H1 (cell line): ENCODE measurements at regions not wholly inside any gene's neighbourhood (a gene's known extent, or its start where the extent isn't known, plus 50 kb on each side); places are given as distances from the start of the nearest gene placed in this dataset.

ENCODE experiments used
- CTCF ChIA-PET: fragments of 300-600 bp; sonication (Branson Sonifier 250); formaldehyde crosslinking; loops from one replicate; lab custom pipeline; 2021; ENCODE audit not compliant: partially characterized antibody; lab: Charles Lee
- POLR2A ChIA-PET: fragments of 300-600 bp; sonication (Branson Sonifier 250); formaldehyde crosslinking; loops from one replicate; lab custom pipeline; 2021; ENCODE audit warnings: inconsistent platforms; ENCODE audit not compliant: partially characterized antibody; lab: Charles Lee
- DNase-seq, 2 experiments: peaks; one replicate each; pipeline versions ENCODE4 v3.0.0 to v3.0.0-alpha.2; 2010 to 2022; ENCODE audit warnings: low spot score in 2 of 2, low read depth in 1 of 2, mixed read lengths in 1 of 2
- FAIRE-seq: peaks from 2 replicates; lab custom pipeline; 2011; peaks lifted over from hg19 to GRCh38; lab: Jason Lieb, UNC
- H2AFZ ChIP-seq: 2 replicates; pipeline ENCODE4 v1.8.1; 2012; ENCODE audit warnings: low read length, inconsistent platforms
- H2AK5ac ChIP-seq: 2 replicates; pipeline ENCODE4 v1.6.1; 2013; ENCODE audit warnings: low read depth, low read length
- H2BK120ac ChIP-seq: replicated peaks from 2 replicates; pipeline ENCODE3; 2013; ENCODE audit warnings: low read depth, low read length, inconsistent platforms
- H2BK12ac ChIP-seq: 2 replicates; pipeline ENCODE4 v1.6.1; 2013; ENCODE audit warnings: low read depth, low read length
- H2BK15ac ChIP-seq: 2 replicates; pipeline ENCODE4 v1.6.1; 2013; ENCODE audit warnings: low read length
- H2BK20ac ChIP-seq: 2 replicates; pipeline ENCODE4 v1.6.1; 2013; ENCODE audit warnings: low read length
- H2BK5ac ChIP-seq: 2 replicates; pipeline ENCODE4 v1.6.1; 2013; ENCODE audit warnings: low read depth, low read length
- H3K14ac ChIP-seq: 2 replicates; pipeline ENCODE4 v1.6.1; 2013; ENCODE audit warnings: inconsistent platforms; ENCODE audit not compliant: insufficient read length
- H3K18ac ChIP-seq: 2 replicates; pipeline ENCODE4 v1.6.1; 2013; ENCODE audit warnings: low read length; ENCODE audit errors: extremely low read depth
- H3K23ac ChIP-seq: 2 replicates; pipeline ENCODE4 v1.6.1; 2013; ENCODE audit warnings: inconsistent platforms; ENCODE audit not compliant: insufficient read length
- H3K23me2 ChIP-seq: 2 replicates; pipeline ENCODE4 v1.6.1; 2013; ENCODE audit warnings: low read depth, low read length
- H3K27ac ChIP-seq: 2 replicates; pipeline ENCODE4 v1.6.1; 2011; ENCODE audit warnings: low read depth, low read length, inconsistent platforms
- H3K27me3 ChIP-seq, 4 experiments: replicated peaks in 1 of 4; 1 replicate in 1 of 4; 2 replicates in 3 of 4; pipeline versions ENCODE4 v1.6.1 to v1.8.1; 2011 to 2013; ENCODE audit warnings: low read length in 3 of 4, mild to moderate bottlenecking in 3 of 4, inconsistent platforms in 2 of 4, mixed read lengths in 2 of 4, moderate library complexity in 1 of 4; ENCODE audit not compliant: control insufficient read depth in 3 of 4, insufficient read depth in 3 of 4; ENCODE audit errors: extremely low read depth in 1 of 4
- H3K36me3 ChIP-seq, 4 experiments: 2 replicates each; pipeline versions ENCODE4 v1.6.1 to v1.8.1; 2011 to 2013; ENCODE audit warnings: mild to moderate bottlenecking in 4 of 4, low read length in 3 of 4, moderate library complexity in 2 of 4, control low read depth in 1 of 4, inconsistent platforms in 1 of 4; ENCODE audit not compliant: insufficient read depth in 4 of 4, control insufficient read depth in 2 of 4
- H3K4ac ChIP-seq: replicated peaks from 2 replicates; pipeline ENCODE3; 2013; ENCODE audit warnings: low read length, low read depth, mixed read lengths, inconsistent platforms; ENCODE audit not compliant: insufficient read length
- H3K4me1 ChIP-seq, 4 experiments: replicated peaks in 1 of 4; 1 replicate in 1 of 4; 2 replicates in 3 of 4; pipeline versions ENCODE4 v1.6.1 to v1.8.1; 2011 to 2013; ENCODE audit warnings: low read length in 3 of 4, inconsistent platforms in 2 of 4, mixed read lengths in 1 of 4; ENCODE audit not compliant: insufficient read depth in 4 of 4, control insufficient read depth in 3 of 4
- H3K4me2 ChIP-seq, 2 experiments: 2 replicates each; pipeline versions ENCODE4 v1.6.1 to v1.8.1; 2011 to 2013; ENCODE audit warnings: low read depth in 2 of 2, low read length in 2 of 2, control low read depth in 1 of 2, inconsistent platforms in 1 of 2, mild to moderate bottlenecking in 1 of 2; ENCODE audit not compliant: insufficient read depth in 1 of 2
- H3K4me3 ChIP-seq, 4 experiments: fragments of 200-600, 300-600 bp in 1 of 4; sonication (generic), shearing (Covaris generic), sonication (Bioruptor Twin) in 1 of 4; 2 replicates each; pipeline versions ENCODE4 v1.5.1 to v1.8.1; 2011 to 2016; ENCODE audit warnings: low read length in 4 of 4, low read depth in 3 of 4, control low read depth in 2 of 4, inconsistent platforms in 2 of 4, mild to moderate bottlenecking in 2 of 4, mixed read lengths in 1 of 4, moderate library complexity in 1 of 4; ENCODE audit not compliant: insufficient read depth in 2 of 4; ENCODE audit errors: extremely low read depth in 1 of 4
- H3K56ac ChIP-seq: replicated peaks from 2 replicates; pipeline ENCODE3; 2013; ENCODE audit warnings: low read depth, mild to moderate bottlenecking, mixed read lengths, low read length, inconsistent platforms; ENCODE audit not compliant: insufficient read length
- H3K79me1 ChIP-seq: 2 replicates; pipeline ENCODE4 v1.6.1; 2013; ENCODE audit warnings: low read depth, low read length, control low read depth
- H3K79me2 ChIP-seq, 2 experiments: 2 replicates each; pipeline versions ENCODE4 v1.6.1 to v1.8.1; 2012 to 2013; ENCODE audit warnings: low read length in 2 of 2, mild to moderate bottlenecking in 2 of 2, inconsistent platforms in 1 of 2; ENCODE audit not compliant: insufficient read depth in 2 of 2, control insufficient read depth in 1 of 2
- H3K9ac ChIP-seq, 4 experiments: replicated peaks in 1 of 4; 1 replicate in 1 of 4; 2 replicates in 3 of 4; pipeline versions ENCODE4 v1.6.1 to v1.8.1; 2011 to 2013; ENCODE audit warnings: low read depth in 3 of 4, low read length in 3 of 4, control low read depth in 2 of 4, mild to moderate bottlenecking in 2 of 4, moderate library complexity in 2 of 4, inconsistent platforms in 1 of 4; ENCODE audit errors: extremely low read depth in 1 of 4
- H3K9me3 ChIP-seq, 2 experiments: 2 replicates each; pipeline versions ENCODE4 v1.6.1 to v1.8.1; 2012 to 2013; ENCODE audit warnings: mild to moderate bottlenecking in 2 of 2, moderate library complexity in 2 of 2, control low read depth in 1 of 2, inconsistent platforms in 1 of 2, low read depth in 1 of 2, low read length in 1 of 2, mixed read lengths in 1 of 2; ENCODE audit not compliant: insufficient read depth in 2 of 2
- H4K20me1 ChIP-seq, 2 experiments: replicated peaks in 1 of 2; 2 replicates each; pipeline versions ENCODE3 to v1.8.1; 2011 to 2013; ENCODE audit warnings: inconsistent platforms in 2 of 2, low read length in 2 of 2, mild to moderate bottlenecking in 1 of 2; ENCODE audit not compliant: insufficient read depth in 2 of 2, control insufficient read depth in 1 of 2
- H4K5ac ChIP-seq: 2 replicates; pipeline ENCODE4 v1.6.1; 2013; ENCODE audit warnings: low read length, low read depth, mixed read lengths, inconsistent platforms; ENCODE audit not compliant: insufficient read length
- H4K8ac ChIP-seq: 2 replicates; pipeline ENCODE4 v1.8.0; 2013; ENCODE audit warnings: mild to moderate bottlenecking, moderate library complexity, low read length, inconsistent platforms; ENCODE audit not compliant: insufficient read depth; ENCODE audit errors: extremely low read depth
- H4K91ac ChIP-seq: replicated peaks from 2 replicates; pipeline ENCODE3; 2013; ENCODE audit warnings: low read length, mixed read lengths, inconsistent platforms; ENCODE audit not compliant: insufficient read length
- BRCA1 ChIP-seq: IDR thresholded peaks from 2 replicates; pipeline ENCODE4 v1.6.1; 2012; ENCODE audit warnings: low read depth, low read length, improper control_type of control experiment
- RFX5 ChIP-seq: IDR thresholded peaks from 2 replicates; pipeline ENCODE4 v1.6.1; 2011; ENCODE audit warnings: low read depth, low read length, improper control_type of control experiment, borderline replicate concordance
- SP2 ChIP-seq: IDR thresholded peaks from 2 replicates; pipeline ENCODE4 v1.6.1; 2012; ENCODE audit warnings: mild to moderate bottlenecking, low read length, inconsistent platforms
- TAF1 ChIP-seq: IDR thresholded peaks from 2 replicates; pipeline ENCODE4 v1.6.1; 2011; ENCODE audit warnings: mild to moderate bottlenecking, low read depth, low read length
- WGBS, 2 experiments: shearing (Covaris generic) in 1 of 2; methylation state at CpG; one replicate each; pipeline versions ENCODE4 v1.1.6 to v1.1.7; 2013 to 2015; ENCODE audit warnings: low lambda C conversion rate in 2 of 2, mixed read lengths in 2 of 2, inconsistent platforms in 1 of 2, low coverage in 1 of 2, missing lambda C conversion rate in 1 of 2; ENCODE audit not compliant: insufficient replicate concordance in 2 of 2, insufficient coverage in 1 of 2, insufficient read length in 1 of 2; ENCODE audit errors: extremely low coverage in 1 of 2, missing lambda C conversion rate in 1 of 2; 5-methylcytosine and 5-hydroxymethylcytosine counted together

GRCh38 chr4:10311939-10312338 is 145.3 kb downstream of the ZNF518B start:
- ChIA-PET POLR2A (no interaction called here), CTCF (no interaction called here)
- no peak overlapping the region for H3K56ac ChIP-seq
- H3K18ac ChIP-seq = no peak overlapping the region
- H4K8ac ChIP-seq = no peak overlapping the region
- H3K27me3 ChIP-seq = no peaks in the 10 kb centered on the region
- H3K4me3 ChIP-seq = no peak overlapping the region
- H3K36me3 ChIP-seq = no peaks in the 10 kb centered on the region
- FAIRE-seq = no peak
- no peak overlapping the region for H3K27ac ChIP-seq
- WGBS, 2 experiments = 87% methylated on average over 4 of the region's 4 CpGs; no CpG with 5 or more reads in 1 of the 2 experiments
- no peaks in the 10 kb centered on the region for H4K20me1 ChIP-seq
- no peaks in the 10 kb centered on the region for H3K9me3 ChIP-seq
- H3K9ac ChIP-seq = no peak overlapping the region
- H4K5ac ChIP-seq = no peak overlapping the region
- no peak for TF ChIP-seq BRCA1
- no peak for TF ChIP-seq TAF1
- no peak for TF ChIP-seq RFX5
- no peak for TF ChIP-seq SP2
- H2BK20ac ChIP-seq = no peak overlapping the region
- no peaks in the 10 kb centered on the region for H3K79me1 ChIP-seq
- H3K4me2 ChIP-seq = no peak overlapping the region
- no peak overlapping the region for H3K4ac ChIP-seq
- H4K91ac ChIP-seq = no peak overlapping the region
- no peak overlapping the region for H2AFZ ChIP-seq
- DNase-seq = no peak
- no peak overlapping the region for H2AK5ac ChIP-seq
- H3K23ac ChIP-seq = no peak overlapping the region
- H3K4me1 ChIP-seq = no peaks in the 10 kb centered on the region
- H2BK120ac ChIP-seq = no peak overlapping the region
- H2BK15ac ChIP-seq = no peak overlapping the region
- H3K79me2 ChIP-seq = no peaks in the 10 kb centered on the region
- no peak overlapping the region for H2BK12ac ChIP-seq
- no peak overlapping the region for H2BK5ac ChIP-seq
- H3K14ac ChIP-seq = no peak overlapping the region
- H3K23me2 ChIP-seq = no peaks in the 10 kb centered on the region
